Neural cell (in vitro differentiated cells): ENCODE measurements at regions not wholly inside any gene's neighbourhood (a gene's known extent, or its start where the extent isn't known, plus 50 kb on each side); places are given as distances from the start of the nearest gene placed in this dataset.

Experiments used
- H2AFZ ChIP-seq: fragments of 200-600, 300-800 bp; sonication (generic), shearing (Covaris generic); 2 replicates; pipeline ENCODE4 v1.6.0; 2014; ENCODE audit warnings: low read depth, mild to moderate bottlenecking, antibody characterized with exemption, low read length, moderate library complexity
- H3F3A ChIP-seq: fragments of 200-600 bp; shearing (Covaris generic); 2 replicates; pipeline ENCODE4 v1.6.1; 2016; ENCODE audit warnings: mild to moderate bottlenecking, moderate library complexity, mixed read lengths, antibody characterized with exemption, low read length; ENCODE audit not compliant: insufficient read depth, poor library complexity, severe bottlenecking
- H3K27ac ChIP-seq: fragments of 200-600, 300-800 bp; sonication (generic), shearing (Covaris generic); 2 replicates; pipeline ENCODE4 v1.5.1; 2014; ENCODE audit warnings: mild to moderate bottlenecking, low read length, moderate library complexity
- H3K27me3 ChIP-seq: fragments of 300-800, 200-600 bp; sonication (generic), shearing (Covaris generic); 2 replicates; pipeline ENCODE4 v1.6.0; 2014; ENCODE audit warnings: mild to moderate bottlenecking, low read depth, low read length, moderate library complexity; ENCODE audit not compliant: insufficient read depth
- H3K36me3 ChIP-seq: fragments of 300-800, 200-600 bp; sonication (generic), shearing (Covaris generic); 2 replicates; pipeline ENCODE4 v1.5.1; 2014; ENCODE audit warnings: mild to moderate bottlenecking, antibody characterized with exemption, low read length, moderate library complexity; ENCODE audit not compliant: insufficient read depth
- H3K4me2 ChIP-seq: fragments of 300-800, 200-600 bp; sonication (generic), shearing (Covaris generic); 2 replicates; pipeline ENCODE4 v1.6.0; 2014; ENCODE audit warnings: mild to moderate bottlenecking, low read length
- H3K4me3 ChIP-seq: fragments of 300-800, 200-600 bp; sonication (generic), shearing (Covaris generic); 2 replicates; pipeline ENCODE4 v1.5.1; 2014; ENCODE audit warnings: mild to moderate bottlenecking, low read length, moderate library complexity
- H3K79me2 ChIP-seq: fragments of 200-600 bp; shearing (Covaris generic); replicated peaks from 2 replicates; pipeline ENCODE4 v1.6.0; 2014; ENCODE audit warnings: mild to moderate bottlenecking, low read length, moderate library complexity; ENCODE audit not compliant: insufficient read depth
- H3K9ac ChIP-seq: fragments of 300-800, 200-600 bp; sonication (generic), shearing (Covaris generic); 2 replicates; pipeline ENCODE4 v1.6.1; 2016; ENCODE audit warnings: mild to moderate bottlenecking, low read length, mixed read lengths
- H3K9me2 ChIP-seq: fragments of 200-600 bp; shearing (Covaris generic); 2 replicates; pipeline ENCODE4 v1.6.1; 2016; ENCODE audit warnings: mild to moderate bottlenecking, low read length, mixed read lengths; ENCODE audit not compliant: insufficient read depth
- H3K9me3 ChIP-seq: fragments of 200-600, 300-800 bp; sonication (generic), shearing (Covaris generic); 2 replicates; pipeline ENCODE4 v1.6.1; 2016; ENCODE audit warnings: mild to moderate bottlenecking, mixed run types, low read length, moderate library complexity, mixed read lengths
- H4K20me1 ChIP-seq: fragments of 200-600 bp; shearing (Covaris generic); 2 replicates; pipeline ENCODE4 v1.6.1; 2016; ENCODE audit warnings: mild to moderate bottlenecking, mixed run types; ENCODE audit not compliant: insufficient read depth
- CTCF ChIP-seq: fragments of 450-650 bp; IDR thresholded peaks from 2 replicates; pipeline ENCODE4 v1.5.1; 2014; ENCODE audit warnings: antibody characterized with exemption, mild to moderate bottlenecking, moderate library complexity; ENCODE audit not compliant: poor library complexity, severe bottlenecking
- EP300 ChIP-seq: fragments of 450-650 bp; conservative IDR thresholded peaks from 2 replicates; pipeline ENCODE4 v1.6.1; 2014; ENCODE audit warnings: antibody characterized with exemption, mild to moderate bottlenecking, moderate library complexity; ENCODE audit not compliant: poor library complexity, severe bottlenecking
- EZH2 ChIP-seq: fragments of 200-600, 300-800 bp; shearing (Covaris generic), sonication (generic); IDR thresholded peaks from 2 replicates; pipeline ENCODE4 v1.6.1; 2014; ENCODE audit warnings: antibody characterized with exemption, low read length, borderline replicate concordance, mild to moderate bottlenecking; ENCODE audit not compliant: insufficient read depth, poor library complexity, severe bottlenecking
- MXI1 ChIP-seq: fragments of 450-650 bp; conservative IDR thresholded peaks from 2 replicates; pipeline ENCODE4 v1.6.1; 2014; ENCODE audit warnings: antibody characterized with exemption, mild to moderate bottlenecking; ENCODE audit not compliant: poor library complexity, severe bottlenecking
- POLR2AphosphoS5 ChIP-seq: IDR thresholded peaks from 2 replicates; pipeline ENCODE4 v1.6.1; 2012
- RAD21 ChIP-seq: fragments of 450-650 bp; conservative IDR thresholded peaks from 2 replicates; pipeline ENCODE4 v1.6.1; 2014; ENCODE audit warnings: antibody characterized with exemption, mild to moderate bottlenecking, moderate library complexity
- REST ChIP-seq: IDR thresholded peaks from 2 replicates; pipeline ENCODE4 v1.6.1; 2012; ENCODE audit warnings: borderline replicate concordance
- SMC3 ChIP-seq: fragments of 450-650 bp; conservative IDR thresholded peaks from 2 replicates; pipeline ENCODE4 v1.6.1; 2014; ENCODE audit warnings: antibody characterized with exemption, mild to moderate bottlenecking, moderate library complexity; ENCODE audit not compliant: poor library complexity
- TAF1 ChIP-seq: IDR thresholded peaks from 2 replicates; pipeline ENCODE4 v1.6.1; 2012; ENCODE audit warnings: low read depth

- Histone ChIP-seq H3K9me3 (peaks cover 4% of the 10 kb centered on the region), H3K4me3 (no peak overlapping the region), H3K4me2 (no peak overlapping the region), H2AFZ (no peak overlapping the region), H4K20me1 (no peaks in the 10 kb centered on the region), H3K9me2 (no peaks in the 10 kb centered on the region), H3K36me3 (no peaks in the 10 kb centered on the region), H3F3A (no peaks in the 10 kb centered on the region), H3K27me3 (no peaks in the 10 kb centered on the region), H3K79me2 (no peaks in the 10 kb centered on the region), H3K9ac (no peak overlapping the region), H3K27ac (no peak overlapping the region)
- TF ChIP-seq EP300 (no peak), POLR2AphosphoS5 (no peak), SMC3 (no peak), EZH2 (no peak), RAD21 (no peak), MXI1 (no peak), REST (no peak), CTCF (no peak), TAF1 (no peak)
Measured at GRCh38 chr10:3404381-3404780, 231.8 kb upstream of the PITRM1 start.

GRCh38 chr10:3402187-3402751, 229.7 kb upstream of the PITRM1 start:
- H3K36me3 ChIP-seq = no peaks in the 10 kb centered on the region
- H3K27ac ChIP-seq = no peak overlapping the region

More at GRCh38 chr10:3402187-3402751, 229.7 kb upstream of the PITRM1 start:
- no peak for TF ChIP-seq EZH2
- TF ChIP-seq SMC3 = no peak
- TF ChIP-seq REST = no peak
- TF ChIP-seq TAF1 = no peak
- TF ChIP-seq POLR2AphosphoS5 = no peak
- TF ChIP-seq MXI1 = no peak
- no peak for TF ChIP-seq EP300
- no peak for TF ChIP-seq RAD21
- no peak for TF ChIP-seq CTCF
- Histone ChIP-seq H3K79me2 (no peaks in the 10 kb centered on the region), H3K9me2 (no peaks in the 10 kb centered on the region), H3K27me3 (no peaks in the 10 kb centered on the region), H2AFZ (no peak overlapping the region), H4K20me1 (no peaks in the 10 kb centered on the region), H3K9me3 (peaks cover 4% of the 10 kb centered on the region), H3K9ac (no peak overlapping the region), H3K4me3 (no peak overlapping the region), H3K4me2 (no peak overlapping the region), H3F3A (no peaks in the 10 kb centered on the region)
